CD4-positive, alpha-beta T cell treated with Interleukin-4 for 1 hour (primary cell): ENCODE measurements at regions not wholly inside any gene's neighbourhood (a gene's known extent, or its start where the extent isn't known, plus 50 kb on each side); places are given as distances from the start of the nearest gene placed in this dataset.
"Not testable (repeated sequence)": the region's sequence is repeated elsewhere in the genome, so short reads cannot be mapped to it uniquely, and the experiment has no call there.

Source experiments
- DNase-seq, 2 donors: peaks; one replicate each; pipeline ENCODE4 v3.0.0-alpha.2; 2020 to 2022

DNA sequence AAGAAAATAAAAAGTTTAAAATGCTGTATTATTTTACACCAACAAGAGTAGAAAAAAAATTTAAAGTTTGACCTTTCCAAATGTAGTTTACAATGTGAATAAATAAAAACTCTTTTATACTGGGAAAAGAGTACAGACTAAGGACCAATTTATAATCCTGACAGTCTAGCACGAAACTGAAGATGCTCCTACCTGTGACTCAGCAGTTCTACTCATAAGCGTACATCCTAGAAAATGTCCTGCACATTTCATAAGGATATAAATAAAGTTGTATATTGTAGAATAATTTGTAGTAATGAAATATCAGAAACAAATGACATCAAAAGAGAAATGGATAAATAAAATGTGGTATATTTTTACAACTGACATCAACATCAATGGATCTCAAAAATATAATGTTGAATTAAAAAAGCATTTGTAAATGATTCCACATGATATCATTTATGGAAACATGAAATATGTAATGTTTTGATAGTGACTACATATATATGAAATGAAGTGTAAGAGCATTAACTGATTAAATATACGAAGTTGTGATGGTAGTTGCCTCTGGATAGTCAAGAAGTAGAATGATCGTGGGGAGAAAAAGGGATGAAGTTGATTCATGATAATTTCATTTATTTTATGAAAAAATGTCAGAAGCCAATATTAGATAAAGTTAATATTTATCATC is 161.3 kb upstream of the CBLB start:
- DNase-seq, result no peak

DNA sequence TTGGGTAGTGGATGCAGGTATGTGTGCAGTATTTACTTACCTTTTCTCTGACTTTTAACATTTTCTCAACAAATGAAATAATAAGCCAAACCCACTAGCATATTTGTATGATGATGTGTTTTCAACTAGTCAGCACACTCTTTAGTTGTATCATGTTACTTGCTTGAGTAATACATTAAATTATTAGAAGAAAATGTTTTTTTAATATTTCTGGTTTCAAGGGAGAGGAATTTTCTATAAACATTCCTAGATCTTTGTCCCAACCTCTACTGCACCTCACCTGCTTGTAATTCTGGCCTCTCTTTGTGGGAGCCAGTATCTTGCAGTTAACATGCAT is 161.8 kb upstream of the CBLB start:
- no peak for DNase-seq

DNA sequence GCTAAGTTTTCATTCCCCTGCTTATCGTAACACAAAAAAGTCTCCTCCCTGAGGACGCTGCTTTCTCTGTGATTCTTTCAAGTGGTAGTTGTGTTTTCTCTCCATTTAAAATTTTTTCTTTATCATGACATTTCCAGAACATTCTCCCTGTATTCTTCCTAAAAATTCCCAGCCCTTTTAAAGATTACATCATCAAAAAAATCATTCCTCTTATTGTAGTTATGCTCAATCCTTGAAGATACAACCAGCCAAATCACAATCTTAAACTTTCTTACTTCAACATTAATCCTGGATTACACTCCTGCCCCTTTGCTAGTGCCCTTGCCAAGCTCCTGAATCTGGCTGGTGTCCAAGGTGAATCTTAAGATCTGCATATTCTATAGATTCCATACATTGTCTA is 163.7 kb upstream of the CBLB start:
- DNase-seq, result no peak

DNA sequence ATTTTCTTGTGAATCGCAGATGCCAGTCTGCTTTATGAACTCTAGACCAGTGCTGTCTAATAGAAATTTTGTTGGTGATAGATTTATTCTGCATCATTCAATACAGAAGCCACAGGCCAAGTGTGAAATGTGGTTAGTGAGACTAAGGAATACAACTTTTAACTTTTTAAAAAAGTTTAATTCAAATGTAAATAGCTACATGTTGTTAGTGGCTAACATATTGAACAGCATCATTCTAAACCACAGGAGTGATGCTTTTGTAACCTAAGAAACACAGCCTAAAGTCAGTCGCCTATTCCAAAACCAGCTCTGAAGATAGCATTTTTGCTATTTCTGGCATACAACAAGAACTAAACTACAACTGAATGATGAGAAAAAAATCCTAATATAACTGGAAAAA is 164.8 kb upstream of the CBLB start:
- peak in 1 of 2 donors; percentile 31 for DNase-seq

DNA sequence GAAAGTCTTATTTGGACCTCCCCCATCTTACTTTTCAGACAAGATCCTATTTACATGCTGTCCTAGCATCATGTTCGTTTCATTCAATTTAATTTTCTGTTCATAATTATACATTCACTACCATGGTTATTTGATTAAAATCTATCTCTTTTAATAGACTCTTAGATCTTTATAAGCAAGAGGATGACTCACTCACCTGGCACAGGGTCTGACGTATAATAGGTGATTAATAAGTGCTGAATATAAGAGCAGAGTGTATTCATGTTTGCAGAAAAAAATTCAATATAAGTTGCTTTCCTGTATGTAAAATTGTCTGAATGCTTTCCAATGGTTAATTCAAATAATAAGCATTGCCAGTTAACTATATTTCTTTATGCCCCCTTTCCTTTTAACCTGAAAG is 165.5 kb upstream of the CBLB start:
- DNase-seq, result no peak

DNA sequence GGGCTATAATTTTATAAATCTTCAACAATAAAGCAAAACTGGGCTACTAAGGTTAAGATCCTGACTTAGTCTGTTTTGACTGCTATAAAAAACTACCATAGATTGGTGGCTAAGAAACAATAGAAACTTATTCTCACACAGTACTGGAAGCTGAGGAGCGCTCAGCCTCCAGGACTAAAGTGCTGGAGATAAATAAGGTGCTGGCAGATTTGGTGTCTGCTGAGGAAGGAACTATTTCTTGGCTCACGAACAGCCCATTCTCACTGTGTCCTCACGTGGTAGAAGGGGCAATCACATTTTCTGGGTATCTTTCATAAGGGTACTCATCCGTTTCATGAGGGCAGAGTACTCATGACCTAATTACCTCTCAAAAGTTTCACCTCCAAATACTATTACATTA is 166.8 kb upstream of the CBLB start:
- no peak for DNase-seq

DNA sequence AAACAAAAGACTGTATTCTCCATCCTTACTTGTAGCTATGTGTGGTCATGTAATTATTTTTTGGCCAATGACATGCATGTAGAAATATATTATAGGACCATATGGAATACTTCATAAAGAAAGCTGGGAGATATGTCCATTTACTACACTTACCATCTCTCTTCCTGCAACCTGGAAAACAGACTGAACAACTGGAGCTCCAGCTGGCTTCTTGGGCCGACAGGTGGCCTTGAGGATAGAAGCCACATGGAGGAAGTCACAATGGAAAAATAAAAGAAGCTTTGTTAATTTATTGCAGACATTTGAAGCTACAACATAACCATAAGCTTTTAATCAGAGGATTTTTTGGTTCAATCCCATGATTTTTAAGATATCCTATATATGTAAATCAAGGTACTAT is 167.9 kb upstream of the CBLB start:
- DNase-seq, result no peak

DNA sequence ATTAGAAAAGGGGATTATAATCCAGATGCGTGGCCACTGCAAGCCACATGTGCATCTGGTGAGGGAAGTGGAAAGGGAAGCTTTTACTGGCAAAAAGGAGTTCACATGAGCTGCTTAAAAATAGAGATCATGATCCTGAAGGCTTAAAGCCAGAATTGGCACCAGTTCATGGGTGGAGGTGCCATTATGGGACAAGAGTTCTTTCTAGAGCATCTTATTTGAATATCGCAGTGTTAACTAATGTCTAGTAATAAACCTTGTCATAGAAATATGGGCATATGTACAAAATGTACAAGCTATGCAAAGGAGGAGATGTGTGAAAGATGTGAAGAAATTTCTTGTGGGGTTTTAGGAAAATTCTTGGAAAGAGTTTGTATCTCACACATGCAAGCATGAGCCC is 178.4 kb upstream of the CBLB start:
- DNase-seq, result no peak

DNA sequence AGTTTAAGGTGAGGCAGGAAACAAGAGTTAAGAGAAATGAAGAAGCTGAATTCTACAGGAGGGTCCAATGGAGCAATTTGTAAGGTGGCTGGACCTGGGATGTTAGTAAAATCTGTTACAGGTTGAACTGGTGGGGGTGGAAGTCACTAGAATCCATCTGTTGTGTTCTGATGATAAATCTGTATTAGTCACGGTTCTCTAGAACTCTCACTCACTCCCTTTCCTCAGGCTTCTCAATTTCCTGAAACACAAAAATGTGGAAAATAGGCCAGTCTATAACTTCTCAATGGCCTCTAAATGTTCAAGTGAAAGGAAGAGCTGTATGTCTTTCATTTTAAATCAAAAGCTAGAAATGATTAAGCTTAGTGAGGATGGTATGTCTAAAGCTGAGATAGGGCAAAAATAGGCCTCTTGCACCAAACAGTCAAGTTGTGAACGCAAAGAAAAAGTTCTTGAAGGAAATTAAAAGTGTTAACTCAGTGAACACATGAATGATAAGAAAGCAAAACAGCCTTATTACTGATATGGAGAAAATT is 180.2 kb upstream of the CBLB start:
- no peak for DNase-seq

DNA sequence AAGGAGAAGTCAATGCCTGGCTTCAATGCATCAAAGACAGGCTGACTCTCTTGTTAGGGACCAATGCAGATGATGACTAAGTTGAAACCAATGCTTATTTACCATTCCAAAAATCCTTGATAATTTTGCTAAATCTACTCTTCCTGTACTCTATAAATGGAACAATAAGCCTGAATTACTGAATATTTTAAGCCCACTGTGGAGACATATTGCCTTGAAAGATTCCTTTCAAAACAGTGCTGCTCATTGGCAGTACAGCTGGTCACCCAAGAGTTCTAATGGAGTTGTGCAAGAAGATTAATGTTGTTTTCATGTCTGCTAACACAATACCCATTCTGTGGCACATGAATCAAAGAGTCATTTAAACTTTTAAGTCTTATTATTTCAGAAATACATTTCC is 181.0 kb upstream of the CBLB start:
- DNase-seq, result no peak

DNA sequence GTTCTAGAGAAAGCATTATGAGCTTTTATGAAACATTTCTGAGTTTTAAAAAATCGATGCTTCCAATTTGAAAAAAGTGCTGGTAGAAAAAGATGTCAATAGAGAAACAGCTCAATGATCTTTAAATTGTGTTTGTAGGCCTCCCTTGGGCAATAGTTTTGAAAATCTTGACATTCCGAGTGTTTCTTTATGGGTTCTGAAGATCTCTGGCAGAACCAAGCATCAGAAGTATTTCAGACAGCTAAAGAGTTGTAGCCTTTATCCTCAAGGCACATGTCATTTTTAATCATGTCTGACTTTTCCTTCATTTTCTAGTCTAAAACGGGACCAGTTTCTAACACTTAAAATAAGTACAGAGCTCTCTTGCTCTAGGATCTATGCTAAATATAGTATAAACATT is 188.1 kb upstream of the CBLB start:
- DNase-seq, result no peak

DNA sequence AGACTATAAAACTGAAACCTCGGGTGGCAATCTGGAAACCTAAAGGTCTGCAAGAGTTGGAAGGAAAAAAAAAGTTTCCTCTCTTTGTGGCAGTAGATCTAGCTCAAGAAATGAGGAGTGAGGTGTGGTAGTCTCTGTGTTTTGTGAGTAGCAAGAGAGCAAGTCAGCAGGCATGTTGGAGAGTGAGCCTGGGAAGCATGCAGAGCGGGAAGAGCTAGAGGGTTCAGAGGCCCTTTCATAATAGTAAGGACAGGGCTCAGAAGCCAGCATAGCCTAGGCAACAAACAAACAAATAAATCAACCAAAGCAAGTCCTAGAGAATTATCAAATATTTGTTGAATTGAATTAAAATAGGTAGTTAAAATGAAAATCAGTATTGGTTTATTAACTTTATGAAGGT is 189.7 kb upstream of the CBLB start:
- DNase-seq, result no peak

DNA sequence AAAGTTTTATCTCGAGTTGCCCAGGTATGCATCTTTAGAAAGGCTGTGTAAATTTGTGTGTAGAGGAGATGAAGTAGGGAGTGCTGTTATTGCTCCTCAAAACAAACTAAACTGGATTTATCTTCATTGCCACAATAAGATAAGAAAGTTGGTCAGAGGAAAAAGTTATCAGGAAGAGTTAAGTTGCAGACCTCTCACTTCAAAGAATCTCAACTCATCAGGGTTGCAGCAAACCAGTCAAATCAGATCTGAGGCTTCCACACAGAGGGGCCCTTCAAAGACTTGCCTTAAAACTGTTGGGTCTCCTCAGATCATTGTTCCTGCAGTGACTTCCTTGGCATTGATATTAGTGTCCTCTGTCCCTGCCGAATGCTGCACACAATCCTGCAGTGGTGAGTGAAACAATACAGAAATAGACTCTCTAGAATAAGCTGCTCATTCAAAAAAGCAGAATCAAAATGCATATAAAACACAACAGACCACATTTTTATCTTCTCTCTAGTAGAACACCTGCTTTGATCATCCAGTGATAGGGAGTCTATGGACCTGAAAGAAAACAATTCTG is 191.2 kb upstream of the CBLB start:
- DNase-seq, result no peak

DNA sequence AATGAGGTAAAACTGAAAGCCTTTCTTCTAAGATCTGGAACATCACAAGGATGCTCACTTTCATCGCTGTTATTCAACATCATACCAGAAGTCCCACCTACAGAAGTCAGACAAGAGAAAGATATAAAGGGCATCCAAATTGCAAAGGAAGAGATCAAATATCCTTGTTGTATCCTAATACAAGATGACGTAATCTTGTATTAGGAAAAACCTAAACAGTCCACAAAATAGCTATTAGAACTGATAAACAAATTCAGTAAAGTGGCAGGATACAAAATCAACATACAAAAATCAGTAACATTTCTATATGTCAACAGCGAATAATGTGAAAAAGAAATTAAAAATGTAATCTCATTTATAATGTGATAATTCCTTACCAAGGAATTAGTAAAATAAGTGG is 195.1 kb upstream of the CBLB start:
- DNase-seq, result no peak

DNA sequence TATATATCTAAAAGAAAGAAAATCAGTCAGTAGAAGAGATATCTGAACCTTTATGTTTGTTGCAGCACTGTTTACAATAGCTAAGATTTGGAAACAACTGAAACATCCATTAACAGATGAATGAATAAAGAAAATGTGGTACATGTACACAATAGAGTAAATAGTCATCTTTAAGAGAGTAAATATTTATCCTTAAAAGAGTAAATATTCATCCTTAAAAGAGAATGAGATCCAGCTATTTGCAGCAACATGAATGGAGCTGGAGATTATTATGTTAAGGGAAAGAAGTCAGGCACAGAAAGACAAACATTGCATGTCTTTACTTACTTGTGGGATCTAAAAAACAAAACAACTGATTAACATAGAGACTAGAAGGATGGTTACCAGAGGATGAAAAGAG is 197.0 kb upstream of the CBLB start:
- no peak for DNase-seq

DNA sequence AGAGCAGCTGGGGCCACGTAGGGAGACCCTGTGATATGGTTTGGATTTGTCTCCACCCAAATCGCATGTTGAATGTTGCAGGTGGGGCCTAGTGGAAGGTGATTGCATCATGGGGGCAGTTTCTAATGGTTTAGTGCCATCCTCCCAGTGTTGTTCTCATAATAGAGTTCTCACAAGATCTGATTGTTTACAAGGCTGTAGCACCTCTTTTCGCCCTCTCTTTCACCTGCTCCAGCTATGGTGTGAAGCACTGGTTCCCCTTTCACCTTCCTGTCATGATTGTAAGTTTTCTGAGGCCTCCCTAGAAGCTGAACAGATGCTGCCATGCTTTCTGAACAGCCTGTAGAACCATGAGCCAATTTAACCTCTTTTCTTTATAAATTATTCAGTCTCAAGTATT is 198.9 kb upstream of the CBLB start:
- no peak for DNase-seq

DNA sequence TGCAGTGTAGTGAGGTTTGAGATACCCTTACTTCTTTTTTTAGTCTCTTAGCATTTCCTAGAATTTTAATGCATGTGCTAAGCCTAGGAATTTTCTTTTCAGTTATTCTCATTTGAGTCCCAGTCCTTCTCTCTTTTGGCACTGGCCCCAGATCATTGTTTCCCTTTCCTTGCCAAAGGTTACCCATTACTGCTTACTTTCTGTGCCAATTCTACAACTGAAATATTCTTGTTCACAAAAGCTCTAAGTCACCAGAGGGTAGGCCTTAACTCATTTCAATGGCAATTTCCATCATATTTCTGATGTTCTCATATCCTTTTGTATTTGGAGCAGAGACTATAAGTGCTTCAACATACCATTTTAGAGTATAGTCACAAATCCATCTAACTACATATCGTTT is 199.6 kb upstream of the CBLB start:
- DNase-seq, result no peak

DNA sequence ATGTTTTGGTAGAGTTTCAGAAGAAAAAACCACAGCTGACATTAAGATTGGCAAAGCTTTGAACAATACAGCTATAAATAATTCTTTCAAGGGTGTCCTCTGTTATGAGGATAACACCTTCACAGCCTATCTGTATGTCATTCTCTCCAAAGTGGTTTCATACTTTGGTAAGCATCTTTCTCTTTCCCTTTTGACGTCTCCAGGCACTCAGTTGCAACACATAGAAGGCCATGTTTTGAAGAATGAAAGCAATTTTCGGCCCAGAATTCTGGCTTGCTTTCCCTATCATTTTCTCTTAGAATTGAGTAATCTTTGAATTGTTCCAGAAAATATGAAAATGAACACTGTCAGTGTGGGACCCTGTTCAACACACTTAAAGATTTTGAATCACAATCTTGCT is 200.0 kb upstream of the CBLB start:
- DNase-seq, result peak in 1 of 2 donors; percentile 57

DNA sequence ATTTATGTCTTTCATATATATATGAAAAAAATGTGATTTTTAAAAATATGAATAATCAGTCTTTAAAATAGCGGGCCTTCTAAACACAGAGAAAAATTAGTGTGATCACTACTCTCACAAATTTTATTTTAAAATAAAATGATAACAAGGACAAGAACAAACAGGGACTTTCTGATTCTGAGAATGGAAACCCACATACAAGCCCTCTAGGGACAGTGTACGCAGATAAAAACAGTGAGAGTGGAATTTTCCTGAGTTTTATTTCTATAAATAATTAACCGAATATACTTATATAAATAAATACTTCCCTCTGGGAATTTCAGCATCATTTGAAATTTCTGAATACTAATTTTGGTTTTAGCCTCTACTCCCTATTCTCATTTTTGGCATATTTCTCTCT is 201.4 kb upstream of the CBLB start:
- no peak for DNase-seq

DNA sequence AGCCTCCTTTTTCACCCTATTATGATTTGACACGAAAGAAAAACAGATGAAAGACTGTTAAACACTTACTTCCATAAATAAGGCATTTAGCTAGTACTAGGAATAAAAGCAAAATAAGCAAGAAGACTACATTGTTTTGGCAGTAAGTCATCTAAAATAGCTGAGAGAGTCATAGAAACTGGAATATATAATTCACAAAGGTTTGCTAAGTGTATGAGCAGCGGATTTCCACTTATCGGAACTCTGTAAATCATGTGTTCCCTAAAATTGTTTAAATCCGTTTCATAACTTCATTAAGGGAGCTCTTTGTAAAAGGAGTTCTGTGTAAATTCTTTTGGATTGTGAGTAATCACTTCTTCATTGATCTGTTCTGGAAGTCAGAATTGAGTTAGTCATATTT is 202.5 kb upstream of the CBLB start:
- DNase-seq, result no peak

DNA sequence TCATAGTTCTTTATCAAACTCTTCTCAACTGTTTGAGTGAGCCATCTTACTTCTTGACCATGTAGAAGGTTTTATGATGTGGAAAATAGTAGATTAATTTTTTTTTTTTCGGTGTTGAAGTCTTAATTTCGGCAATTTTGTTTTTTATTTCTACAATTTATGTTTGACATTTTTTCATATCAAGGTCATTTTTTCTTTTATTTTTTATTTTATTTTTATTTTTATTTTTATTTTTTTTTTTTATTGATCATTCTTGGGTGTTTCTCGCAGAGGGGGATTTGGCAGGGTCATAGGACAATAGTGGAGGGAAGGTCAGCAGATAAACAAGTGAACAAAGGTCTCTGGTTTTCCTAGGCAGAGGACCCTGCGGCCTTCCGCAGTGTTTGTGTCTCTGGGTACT is 203.8 kb upstream of the CBLB start:
- not testable (repeated sequence) for DNase-seq

DNA sequence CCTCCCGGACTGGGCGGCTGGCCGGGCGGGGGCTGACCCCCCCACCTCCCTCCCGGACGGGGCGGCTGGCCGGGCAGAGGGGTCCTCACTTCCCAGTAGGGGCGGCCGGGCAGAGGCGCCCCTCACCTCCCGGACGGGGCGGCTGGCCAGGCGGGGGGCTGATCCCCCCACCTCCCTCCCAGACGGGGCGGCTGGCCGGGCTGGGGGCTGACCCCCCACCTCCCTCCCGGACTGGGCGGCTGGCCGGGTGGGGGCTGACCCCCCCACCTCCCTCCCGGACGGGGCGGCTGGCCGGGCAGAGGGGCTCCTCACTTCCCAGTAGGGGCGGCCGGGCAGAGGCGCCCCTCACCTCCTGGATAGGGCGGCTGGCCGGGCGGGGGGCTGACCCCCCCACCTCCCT is 205.0 kb upstream of the CBLB start:
- not testable (repeated sequence) for DNase-seq

DNA sequence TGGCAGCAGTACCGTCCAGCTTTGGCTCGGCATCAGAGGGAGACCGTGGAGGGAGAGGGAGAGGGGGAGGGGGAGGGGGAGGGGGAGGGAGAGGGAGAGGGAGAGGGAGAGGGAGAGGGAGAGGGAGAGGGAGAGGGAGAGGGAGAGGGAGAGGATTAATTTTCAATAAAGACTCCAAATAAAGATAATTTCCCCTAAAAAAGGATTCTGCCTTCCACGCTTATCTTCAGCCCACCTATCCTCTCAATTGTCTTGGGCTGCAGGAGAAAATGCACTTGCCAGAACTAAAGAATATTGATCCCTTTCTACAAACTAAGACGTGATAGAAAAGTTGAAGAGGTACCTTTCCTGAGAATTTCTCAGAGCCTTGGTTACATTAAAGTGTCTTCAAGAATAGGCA is 206.9 kb upstream of the CBLB start:
- not testable (repeated sequence) for DNase-seq

DNA sequence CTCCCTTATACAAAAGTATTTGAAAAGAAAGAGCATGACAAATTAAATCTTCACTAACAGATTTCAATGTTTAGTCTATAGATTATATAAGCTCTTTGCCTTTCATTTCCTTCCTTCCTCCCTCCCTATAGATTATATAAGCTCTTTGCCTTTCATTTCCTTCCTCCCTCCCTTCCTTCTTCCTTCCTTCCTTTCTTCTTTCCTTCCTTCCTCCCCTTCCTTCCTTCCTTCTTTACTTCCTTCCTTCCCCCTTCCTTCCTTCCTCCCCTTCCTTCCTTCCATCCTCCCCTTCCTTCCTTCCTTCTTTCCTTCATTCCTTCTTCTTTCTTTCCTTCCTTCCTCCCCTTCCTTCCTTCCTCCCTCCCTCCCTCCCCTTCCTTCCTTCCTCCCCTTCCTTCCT is 209.8 kb upstream of the CBLB start:
- DNase-seq, result no peak

DNA sequence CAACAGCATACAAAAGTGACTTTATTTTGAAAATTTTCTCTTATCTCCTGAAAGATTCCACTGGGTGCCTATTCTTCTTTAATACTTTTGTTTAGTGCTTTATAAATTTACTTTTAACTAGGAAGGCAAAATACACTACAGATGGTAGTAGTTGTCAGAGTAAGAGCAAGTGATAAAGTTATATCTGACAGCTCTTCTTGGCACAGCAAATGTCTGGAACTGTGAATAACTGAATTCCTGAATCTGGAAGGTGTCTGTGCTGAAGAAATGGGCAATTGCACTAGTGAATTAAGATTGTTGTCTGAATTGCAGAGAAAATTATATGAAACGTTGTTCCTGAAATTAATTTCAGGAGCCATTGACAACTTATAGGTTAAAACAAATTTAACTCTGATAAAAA is 213.8 kb upstream of the CBLB start:
- DNase-seq, result no peak
